Chondrocyte (in vitro differentiated cells): ENCODE measurements at regions not wholly inside any gene's neighbourhood (a gene's known extent, or its start where the extent isn't known, plus 50 kb on each side); places are given as distances from the start of the nearest gene placed in this dataset.

Experiments used
- DNase-seq: peaks from one replicate; pipeline ENCODE4 v3.0.0; 2021; ENCODE audit warnings: mixed read lengths, low spot score
- H3K27ac Mint-ChIP-seq: one replicate; pipeline ENCODE4 v1.8.0; 2021; ENCODE audit warnings: mild to moderate bottlenecking, moderate library complexity, mixed read lengths; ENCODE audit not compliant: unreplicated experiment
- H3K27me3 Mint-ChIP-seq: 2 replicates; pipeline ENCODE4 v1.8.0; 2021; ENCODE audit warnings: low read depth, mixed read lengths
- H3K36me3 Mint-ChIP-seq: 2 replicates; pipeline ENCODE4 v1.8.0; 2021; ENCODE audit warnings: low read depth, mixed read lengths
- H3K4me1 Mint-ChIP-seq: 2 replicates; pipeline ENCODE4 v1.8.0; 2021; ENCODE audit warnings: low read depth, mild to moderate bottlenecking, mixed read lengths
- H3K4me3 Mint-ChIP-seq: one replicate; pipeline ENCODE4 v1.8.0; 2021; ENCODE audit warnings: mild to moderate bottlenecking, moderate library complexity, mixed read lengths; ENCODE audit not compliant: unreplicated experiment
- H3K9me3 Mint-ChIP-seq: 2 replicates; pipeline ENCODE4 v1.8.0; 2021; ENCODE audit warnings: low read depth, mixed read lengths
- TF ChIP-seq, protein P1 (sequence below): fragments of 200-600 bp; sonication (generic); IDR thresholded peaks from 2 replicates; pipeline ENCODE4 v1.5.0; 2021; ENCODE audit warnings: antibody characterized with exemption, mild to moderate bottlenecking, moderate library complexity

DNA sequence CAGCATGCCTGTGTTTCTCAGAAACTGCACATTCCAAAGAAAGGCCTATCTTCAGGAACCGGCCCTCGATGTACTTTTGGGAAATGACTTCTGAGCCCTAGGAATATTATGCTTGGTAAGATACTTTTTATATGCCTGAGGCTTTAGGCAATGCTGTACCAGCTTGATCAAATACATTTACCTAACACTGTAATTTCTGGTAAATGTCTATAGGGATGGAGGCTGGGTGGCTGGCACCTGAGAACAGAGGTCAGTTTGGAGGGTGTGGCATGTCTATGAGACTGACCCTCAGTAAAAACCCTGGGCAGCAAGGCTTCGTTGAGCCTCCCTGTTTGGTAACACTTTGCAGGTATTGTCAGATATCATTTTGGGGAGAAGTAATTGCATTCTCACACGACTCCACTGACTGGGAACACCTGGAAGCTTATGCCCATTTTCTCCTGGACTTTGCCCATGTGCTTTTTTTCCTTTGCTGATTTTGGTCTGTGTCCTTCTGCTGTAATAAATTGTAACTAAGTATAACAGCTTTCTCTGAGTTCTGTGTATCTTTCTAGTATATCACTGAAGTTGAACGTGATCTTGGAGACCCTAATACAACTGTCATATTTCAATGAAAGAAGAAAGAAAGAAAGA is 1339.1 kb downstream of the OLFM4 start:
- Mint-ChIP-seq H3K36me3 (no peaks in the 10 kb centered on the region), H3K27ac (no peak overlapping the region), H3K4me3 (no peak overlapping the region), H3K4me1 (no peaks in the 10 kb centered on the region), H3K27me3 (no peaks in the 10 kb centered on the region), H3K9me3 (peaks cover 13% of the 10 kb centered on the region)
- DNase-seq = no peak
- TF ChIP-seq, protein P1, sequence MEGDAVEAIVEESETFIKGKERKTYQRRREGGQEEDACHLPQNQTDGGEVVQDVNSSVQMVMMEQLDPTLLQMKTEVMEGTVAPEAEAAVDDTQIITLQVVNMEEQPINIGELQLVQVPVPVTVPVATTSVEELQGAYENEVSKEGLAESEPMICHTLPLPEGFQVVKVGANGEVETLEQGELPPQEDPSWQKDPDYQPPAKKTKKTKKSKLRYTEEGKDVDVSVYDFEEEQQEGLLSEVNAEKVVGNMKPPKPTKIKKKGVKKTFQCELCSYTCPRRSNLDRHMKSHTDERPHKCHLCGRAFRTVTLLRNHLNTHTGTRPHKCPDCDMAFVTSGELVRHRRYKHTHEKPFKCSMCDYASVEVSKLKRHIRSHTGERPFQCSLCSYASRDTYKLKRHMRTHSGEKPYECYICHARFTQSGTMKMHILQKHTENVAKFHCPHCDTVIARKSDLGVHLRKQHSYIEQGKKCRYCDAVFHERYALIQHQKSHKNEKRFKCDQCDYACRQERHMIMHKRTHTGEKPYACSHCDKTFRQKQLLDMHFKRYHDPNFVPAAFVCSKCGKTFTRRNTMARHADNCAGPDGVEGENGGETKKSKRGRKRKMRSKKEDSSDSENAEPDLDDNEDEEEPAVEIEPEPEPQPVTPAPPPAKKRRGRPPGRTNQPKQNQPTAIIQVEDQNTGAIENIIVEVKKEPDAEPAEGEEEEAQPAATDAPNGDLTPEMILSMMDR = no peak

DNA sequence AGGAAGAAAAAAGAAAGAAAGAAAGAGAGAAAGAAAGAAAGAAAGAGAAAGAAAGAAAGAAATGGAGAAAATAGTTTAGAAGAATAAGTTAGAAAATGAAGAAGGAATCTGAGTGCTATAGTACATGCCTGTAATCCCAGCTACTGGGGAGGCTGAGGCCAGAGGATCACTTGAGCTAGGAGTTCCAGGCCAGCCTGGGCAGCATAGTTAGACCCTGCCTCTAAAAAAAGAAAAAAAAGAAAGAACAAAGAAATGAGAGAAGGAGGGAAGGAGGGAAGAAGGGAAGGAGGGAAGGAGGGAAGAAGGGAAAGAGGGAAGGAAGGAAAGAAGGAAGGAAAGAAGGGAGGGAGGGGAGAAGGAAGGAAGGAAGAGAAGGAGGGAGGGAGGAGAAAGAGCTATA is 1339.8 kb downstream of the OLFM4 start:
- Mint-ChIP-seq H3K27ac (no peak overlapping the region), H3K4me3 (no peak overlapping the region), H3K9me3 (peaks cover 13% of the 10 kb centered on the region), H3K4me1 (no peaks in the 10 kb centered on the region), H3K27me3 (no peaks in the 10 kb centered on the region), H3K36me3 (no peaks in the 10 kb centered on the region)
- TF ChIP-seq, protein P1 = no peak
- no peak for DNase-seq

DNA sequence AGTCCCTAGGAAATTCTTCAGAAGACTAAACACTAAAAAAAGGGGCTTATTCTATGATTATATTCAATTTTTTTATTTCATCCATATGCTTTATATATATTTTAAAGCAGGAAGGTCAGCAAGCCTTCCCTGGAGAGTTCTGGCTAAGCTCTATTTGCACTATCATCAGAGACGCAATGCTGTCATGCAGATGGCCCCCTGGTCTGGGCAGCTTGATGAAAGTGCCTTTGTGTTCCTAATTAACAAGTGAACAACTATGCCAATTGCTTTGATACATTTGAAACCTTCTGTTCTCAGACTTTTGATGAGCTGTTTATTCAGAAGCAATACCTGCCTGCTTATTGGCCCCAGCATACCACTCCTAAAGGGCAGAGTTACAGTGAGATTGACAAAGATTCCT is 1344.6 kb downstream of the OLFM4 start:
- TF ChIP-seq, protein P1 = no peak
- H3K4me3 Mint-ChIP-seq = no peak overlapping the region
- H3K27ac Mint-ChIP-seq = no peak overlapping the region
- no peaks in the 10 kb centered on the region for H3K36me3 Mint-ChIP-seq
- no peaks in the 10 kb centered on the region for H3K4me1 Mint-ChIP-seq
- DNase-seq = no peak
- peaks cover 13% of the 10 kb centered on the region for H3K9me3 Mint-ChIP-seq
- no peaks in the 10 kb centered on the region for H3K27me3 Mint-ChIP-seq

DNA sequence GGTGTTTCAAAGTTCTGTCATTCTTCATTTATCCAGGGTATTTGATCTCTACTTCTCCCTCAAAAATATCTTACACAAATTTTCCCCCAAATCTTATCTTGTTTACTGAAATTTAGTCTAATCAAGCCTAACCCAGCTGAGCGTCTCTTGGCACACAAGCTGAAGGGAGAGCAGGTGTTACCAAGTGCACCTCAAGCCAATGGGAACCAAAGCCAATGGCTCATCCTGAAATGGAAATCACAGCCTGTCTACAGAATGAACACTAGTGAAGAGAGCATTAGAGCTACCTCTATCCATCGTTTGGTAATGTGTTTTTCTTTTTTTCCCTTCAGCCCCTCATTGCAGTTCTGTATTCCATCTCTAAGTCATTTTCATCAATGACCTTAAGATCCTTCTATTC is 1350.8 kb downstream of the OLFM4 start:
- Mint-ChIP-seq H3K27me3 (no peaks in the 10 kb centered on the region), H3K4me3 (no peak overlapping the region), H3K36me3 (no peaks in the 10 kb centered on the region), H3K27ac (no peak overlapping the region), H3K9me3 (peaks cover 3% of the 10 kb centered on the region), H3K4me1 (no peaks in the 10 kb centered on the region)
- DNase-seq = no peak
- TF ChIP-seq, protein P1 = no peak

DNA sequence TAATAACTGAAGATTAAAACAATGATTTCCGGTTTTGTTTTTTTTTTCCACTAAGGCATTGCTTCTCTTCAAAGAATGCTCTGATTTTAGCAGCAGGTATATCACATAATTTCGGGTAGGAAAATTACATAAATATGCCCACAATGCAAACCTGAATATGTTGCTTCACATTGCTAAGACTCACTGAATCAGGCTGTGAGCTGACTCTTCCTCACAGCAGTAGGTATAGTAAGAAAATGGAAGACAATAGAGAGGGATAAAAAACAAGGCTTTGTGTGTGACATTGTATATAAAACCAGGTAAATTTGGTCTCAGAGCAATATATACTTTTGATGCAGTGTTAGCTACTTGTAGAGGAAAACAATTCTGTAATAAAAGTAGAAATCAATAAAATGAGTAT is 1355.0 kb downstream of the OLFM4 start:
- Mint-ChIP-seq H3K27me3 (no peaks in the 10 kb centered on the region), H3K36me3 (no peaks in the 10 kb centered on the region), H3K9me3 (peaks cover 3% of the 10 kb centered on the region), H3K4me1 (no peaks in the 10 kb centered on the region), H3K4me3 (no peak overlapping the region), H3K27ac (no peak overlapping the region)
- TF ChIP-seq, protein P1 = no peak
- no peak for DNase-seq
